Fibroblast of lung (primary cell): ENCODE measurements at regions not wholly inside any gene's neighbourhood (a gene's known extent, or its start where the extent isn't known, plus 50 kb on each side); places are given as distances from the start of the nearest gene placed in this dataset.

Experiments used
- CTCF ChIP-seq, 2 donors: IDR thresholded peaks in 1 of 2; conservative IDR thresholded peaks in 1 of 2; 1 replicate in 1 of 2; 2 replicates in 1 of 2; pipeline ENCODE4 v1.5.1; 2011 to 2012; ENCODE audit warnings: low read length in 2 of 2, control low read depth in 1 of 2, inconsistent platforms in 1 of 2, low read depth in 1 of 2, mild to moderate bottlenecking in 1 of 2
- EZH2 ChIP-seq: IDR thresholded peaks from 2 replicates; pipeline ENCODE4 v1.5.1; 2012; ENCODE audit warnings: low read length, control low read depth, mild to moderate bottlenecking; ENCODE audit errors: missing control alignments

GRCh38 chr6:79330704-79331103 lies 96.2 kb upstream of the HMGN3 start:
- TF ChIP-seq CTCF (conservative IDR thresholded peaks at IDR 0.05 in 1 of 2, IDR thresholded peaks at IDR 0.05 in 1 of 2; ENCODE audit: low read depth in 1 of 2, low read length in 2 of 2): no peak
- no peak for TF ChIP-seq EZH2
